GM12892 (cell line): ENCODE measurements at regions not wholly inside any gene's neighbourhood (a gene's known extent, or its start where the extent isn't known, plus 50 kb on each side); places are given as distances from the start of the nearest gene placed in this dataset.

Experiments
- POLR2AphosphoS5 ChIP-seq: IDR thresholded peaks from 2 replicates; pipeline ENCODE4 v1.6.1; 2011; ENCODE audit warnings: low read depth, low read length, control low read depth
- TAF1 ChIP-seq: IDR thresholded peaks from 2 replicates; pipeline ENCODE4 v1.6.1; 2011; ENCODE audit warnings: low read depth, mild to moderate bottlenecking, control low read depth, low read length, borderline replicate concordance

GRCh38 chr6:145415616-145416015 is 319.7 kb downstream of the EPM2A start:
- TF ChIP-seq POLR2AphosphoS5 = no peak
- TF ChIP-seq TAF1 = no peak
